ENCODE measurements at regions not wholly inside any gene's neighbourhood (a gene's known extent, or its start where the extent isn't known, plus 50 kb on each side); places are given as distances from the start of the nearest gene placed in this dataset.

DNA sequence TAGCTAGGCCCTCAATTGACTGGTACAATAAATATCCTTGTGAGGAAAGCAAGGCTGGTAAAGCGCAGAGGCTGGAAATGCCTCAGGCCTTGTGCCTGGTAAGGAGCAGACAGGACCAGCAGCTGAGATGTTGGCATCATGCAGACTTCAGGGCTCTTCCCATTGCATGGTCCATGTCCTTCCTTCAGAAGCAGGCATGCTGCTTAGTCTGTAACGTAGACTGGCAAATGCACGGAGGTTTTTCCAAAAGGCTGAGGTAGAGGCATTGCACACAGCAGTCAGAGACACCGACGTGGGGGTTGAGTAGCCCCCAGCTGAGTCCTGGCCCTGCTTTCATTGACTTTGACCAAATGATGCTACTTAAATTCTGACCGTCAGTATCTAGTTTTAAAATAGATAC lies 87.1 kb downstream of the ADRB2 start:
- no peak for TF ChIP-seq POLR2AphosphoS5 (IDR thresholded peaks at IDR 0.05)
- TF ChIP-seq, protein P1, sequence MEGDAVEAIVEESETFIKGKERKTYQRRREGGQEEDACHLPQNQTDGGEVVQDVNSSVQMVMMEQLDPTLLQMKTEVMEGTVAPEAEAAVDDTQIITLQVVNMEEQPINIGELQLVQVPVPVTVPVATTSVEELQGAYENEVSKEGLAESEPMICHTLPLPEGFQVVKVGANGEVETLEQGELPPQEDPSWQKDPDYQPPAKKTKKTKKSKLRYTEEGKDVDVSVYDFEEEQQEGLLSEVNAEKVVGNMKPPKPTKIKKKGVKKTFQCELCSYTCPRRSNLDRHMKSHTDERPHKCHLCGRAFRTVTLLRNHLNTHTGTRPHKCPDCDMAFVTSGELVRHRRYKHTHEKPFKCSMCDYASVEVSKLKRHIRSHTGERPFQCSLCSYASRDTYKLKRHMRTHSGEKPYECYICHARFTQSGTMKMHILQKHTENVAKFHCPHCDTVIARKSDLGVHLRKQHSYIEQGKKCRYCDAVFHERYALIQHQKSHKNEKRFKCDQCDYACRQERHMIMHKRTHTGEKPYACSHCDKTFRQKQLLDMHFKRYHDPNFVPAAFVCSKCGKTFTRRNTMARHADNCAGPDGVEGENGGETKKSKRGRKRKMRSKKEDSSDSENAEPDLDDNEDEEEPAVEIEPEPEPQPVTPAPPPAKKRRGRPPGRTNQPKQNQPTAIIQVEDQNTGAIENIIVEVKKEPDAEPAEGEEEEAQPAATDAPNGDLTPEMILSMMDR (IDR thresholded peaks at IDR 0.05): no peak
